ENCODE measurements at regions not wholly inside any gene's neighbourhood (a gene's known extent, or its start where the extent isn't known, plus 50 kb on each side); places are given as distances from the start of the nearest gene placed in this dataset.

DNA sequence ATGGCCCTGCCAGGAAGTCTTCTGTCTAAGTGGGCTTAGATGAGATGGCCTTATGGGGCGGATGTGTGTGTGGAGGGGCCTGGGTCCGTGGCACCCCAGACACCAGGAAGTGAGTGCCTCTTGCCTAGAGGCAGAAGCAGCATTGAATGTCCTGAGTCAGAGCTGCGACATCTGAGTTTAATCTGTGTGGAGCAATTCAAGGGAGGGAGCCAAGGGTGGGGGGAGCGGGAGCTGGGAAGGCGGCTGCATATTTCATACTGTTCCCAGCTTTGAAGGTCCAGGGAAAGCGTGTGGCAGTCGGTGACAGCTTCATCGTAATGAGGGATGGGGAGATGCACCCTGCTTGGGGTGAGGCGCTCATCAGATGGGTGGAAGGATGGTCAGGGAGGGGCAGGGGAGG, 73.5 kb upstream of the THY1 start:
- Histone ChIP-seq H3K36me3 (no peaks in the 10 kb centered on the region), H3K4me1 (no peaks in the 10 kb centered on the region), H3K9me3 (no peaks in the 10 kb centered on the region), H3K27me3 (ENCODE audit: low read depth) (no peaks in the 10 kb centered on the region), H3K4me3 (no peak overlapping the region), H3K27ac (no peak overlapping the region)
- intact Hi-C loops (cut with DNase I): no loop called here
- TF ChIP-seq, protein P1, sequence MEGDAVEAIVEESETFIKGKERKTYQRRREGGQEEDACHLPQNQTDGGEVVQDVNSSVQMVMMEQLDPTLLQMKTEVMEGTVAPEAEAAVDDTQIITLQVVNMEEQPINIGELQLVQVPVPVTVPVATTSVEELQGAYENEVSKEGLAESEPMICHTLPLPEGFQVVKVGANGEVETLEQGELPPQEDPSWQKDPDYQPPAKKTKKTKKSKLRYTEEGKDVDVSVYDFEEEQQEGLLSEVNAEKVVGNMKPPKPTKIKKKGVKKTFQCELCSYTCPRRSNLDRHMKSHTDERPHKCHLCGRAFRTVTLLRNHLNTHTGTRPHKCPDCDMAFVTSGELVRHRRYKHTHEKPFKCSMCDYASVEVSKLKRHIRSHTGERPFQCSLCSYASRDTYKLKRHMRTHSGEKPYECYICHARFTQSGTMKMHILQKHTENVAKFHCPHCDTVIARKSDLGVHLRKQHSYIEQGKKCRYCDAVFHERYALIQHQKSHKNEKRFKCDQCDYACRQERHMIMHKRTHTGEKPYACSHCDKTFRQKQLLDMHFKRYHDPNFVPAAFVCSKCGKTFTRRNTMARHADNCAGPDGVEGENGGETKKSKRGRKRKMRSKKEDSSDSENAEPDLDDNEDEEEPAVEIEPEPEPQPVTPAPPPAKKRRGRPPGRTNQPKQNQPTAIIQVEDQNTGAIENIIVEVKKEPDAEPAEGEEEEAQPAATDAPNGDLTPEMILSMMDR (IDR thresholded peaks at IDR 0.05): no peak
- ATAC-seq (no peak), DNase-seq (no peak)

DNA sequence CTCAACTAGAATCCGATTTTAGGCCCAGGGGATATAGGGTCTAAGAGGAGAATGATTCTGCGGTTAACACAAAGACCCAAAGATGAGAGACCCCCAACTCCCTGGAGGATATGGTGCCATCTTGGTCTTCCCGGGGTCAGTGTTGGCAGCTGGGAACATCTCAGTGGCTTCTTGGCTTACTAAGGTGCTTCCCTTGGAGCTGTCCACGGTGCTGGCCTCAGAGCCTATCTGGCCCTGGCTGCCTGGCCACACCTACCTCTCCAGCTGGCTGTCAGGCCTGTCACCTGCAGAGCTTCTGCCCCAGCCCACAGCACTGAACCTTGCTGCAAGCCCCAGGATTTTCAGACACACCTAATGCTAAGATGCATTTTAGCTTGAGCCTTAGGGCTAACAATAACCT, 70.7 kb upstream of the THY1 start:
- H3K4me3 ChIP-seq: no peak overlapping the region
- H3K36me3 ChIP-seq: no peaks in the 10 kb centered on the region
- H3K27me3 ChIP-seq (ENCODE audit: low read depth): peaks cover 1% of the 10 kb centered on the region
- ATAC-seq: peak; percentile 22 to 36
- no peak overlapping the region for H3K27ac ChIP-seq
- intact Hi-C loops (cut with DNase I): no loop called here
- DNase-seq: no peak
- H3K9me3 ChIP-seq: no peaks in the 10 kb centered on the region
- no peaks in the 10 kb centered on the region for H3K4me1 ChIP-seq
- TF ChIP-seq, protein P1 (IDR thresholded peaks at IDR 0.05): no peak

DNA sequence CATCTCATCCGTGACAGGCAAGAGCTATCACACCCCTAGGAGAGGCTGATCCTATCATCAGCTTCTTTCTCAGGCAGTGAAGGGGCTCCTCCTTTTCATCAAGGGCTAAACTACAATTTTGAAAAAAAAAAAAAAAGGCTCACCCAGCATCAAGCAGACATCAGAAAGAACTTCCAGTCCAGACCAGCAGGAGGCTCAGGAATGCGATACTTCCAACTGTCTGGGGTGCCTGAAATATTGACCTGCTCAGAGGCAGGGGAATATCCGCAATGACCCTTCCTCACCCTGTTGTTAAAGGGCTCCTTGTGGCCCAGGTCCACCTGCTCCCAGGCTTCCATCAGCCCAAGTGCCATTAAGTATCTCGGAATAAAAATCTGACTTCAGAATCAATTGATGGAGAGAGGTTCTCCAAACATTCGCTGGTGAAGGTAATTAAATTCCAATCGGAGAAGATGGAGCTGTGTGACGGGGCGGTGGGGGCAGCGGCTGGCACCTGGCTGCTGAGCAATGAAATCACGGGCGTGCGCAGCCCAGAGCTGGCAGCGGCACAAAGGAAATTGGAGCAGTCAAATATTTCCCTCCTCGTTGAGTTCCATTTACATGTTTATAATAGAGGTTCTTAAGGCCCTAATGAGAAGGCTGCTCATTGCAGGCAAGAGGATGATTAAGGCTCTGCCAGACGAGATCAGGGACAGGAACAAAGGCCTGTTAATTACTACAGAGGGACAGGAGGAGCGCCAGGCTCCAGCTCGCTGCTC, 69.0 kb upstream of the THY1 start:
- H3K36me3 ChIP-seq: no peaks in the 10 kb centered on the region
- H3K9me3 ChIP-seq: no peaks in the 10 kb centered on the region
- ATAC-seq: no peak
- no peak for DNase-seq
- peaks cover 11% of the 10 kb centered on the region for H3K27me3 ChIP-seq (ENCODE audit: low read depth)
- no peaks in the 10 kb centered on the region for H3K4me1 ChIP-seq
- H3K27ac ChIP-seq: no peak overlapping the region
- no peak overlapping the region for H3K4me3 ChIP-seq
- TF ChIP-seq, protein P1 (IDR thresholded peaks at IDR 0.05): no peak
- intact Hi-C loops (cut with DNase I): no loop called here

DNA sequence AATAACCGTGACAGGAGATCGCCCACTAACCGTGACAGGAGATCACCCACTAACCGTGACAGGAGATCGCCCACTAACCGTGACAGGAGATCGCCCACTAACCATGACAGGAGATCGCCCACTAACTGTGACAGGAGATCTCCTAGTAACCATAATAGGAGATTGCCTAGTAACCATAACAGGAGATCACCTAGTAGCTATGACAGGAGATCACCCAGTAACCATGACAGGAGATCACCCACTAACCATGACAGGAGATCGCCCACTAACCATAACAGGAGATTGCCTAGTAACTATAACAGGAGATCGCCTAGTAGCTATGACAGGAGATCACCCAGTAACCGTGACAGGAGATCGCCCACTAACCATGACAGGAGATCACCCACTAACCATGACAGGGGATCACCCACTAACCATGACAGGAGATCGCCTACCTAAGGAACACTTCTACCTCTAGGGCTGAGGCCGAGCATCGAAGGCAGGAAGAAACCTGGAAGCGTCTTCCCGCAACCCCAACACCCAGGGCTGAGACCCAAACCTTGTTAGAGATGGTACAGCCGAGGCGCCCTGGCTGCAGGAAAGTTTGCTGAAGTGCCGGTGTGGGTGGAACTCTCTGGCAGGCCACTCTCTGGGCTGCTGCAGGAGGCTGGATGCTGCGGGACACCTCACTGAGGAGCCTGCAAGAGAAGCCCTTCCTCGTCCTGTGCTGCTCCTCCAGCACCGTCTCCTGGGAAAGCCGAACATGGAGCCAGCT, 67.5 kb upstream of the THY1 start:
- no peak overlapping the region for H3K27ac ChIP-seq
- intact Hi-C loops (cut with DNase I): no loop called here
- H3K27me3 ChIP-seq (ENCODE audit: low read depth): peaks cover 11% of the 10 kb centered on the region
- TF ChIP-seq, protein P1 (IDR thresholded peaks at IDR 0.05): no peak
- H3K4me3 ChIP-seq: no peak overlapping the region
- no peaks in the 10 kb centered on the region for H3K36me3 ChIP-seq
- H3K4me1 ChIP-seq: no peaks in the 10 kb centered on the region
- no peaks in the 10 kb centered on the region for H3K9me3 ChIP-seq
- DNase-seq: no peak
- ATAC-seq: no peak

DNA sequence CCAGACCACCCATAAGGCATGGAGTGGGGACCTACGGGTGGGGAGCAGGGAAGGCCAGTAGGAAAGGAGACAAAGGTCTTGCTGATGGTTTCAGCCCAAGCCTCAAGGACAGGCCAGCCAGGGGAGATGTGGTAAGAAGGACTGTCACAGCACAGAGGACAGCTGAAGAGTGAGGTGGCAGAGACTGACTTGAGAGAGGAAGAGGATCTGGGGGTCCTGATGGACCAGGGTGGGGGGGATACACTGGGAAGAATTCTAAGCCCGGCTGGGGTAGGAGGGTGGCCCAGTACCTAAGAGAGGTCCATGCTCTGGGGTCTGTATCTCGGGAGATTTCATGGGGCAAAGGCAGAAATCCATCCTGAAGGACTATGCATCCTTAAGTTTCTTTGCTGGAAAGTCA, 66.1 kb upstream of the THY1 start:
- intact Hi-C loops (cut with DNase I): no loop called here

More for the DNA sequence above, 66.1 kb upstream of the THY1 start:
- no peaks in the 10 kb centered on the region for H3K4me1 ChIP-seq
- H3K27me3 ChIP-seq (ENCODE audit: low read depth): peaks cover 11% of the 10 kb centered on the region
- DNase-seq (no peak), ATAC-seq (no peak)
- H3K36me3 ChIP-seq: no peaks in the 10 kb centered on the region
- TF ChIP-seq, protein P1 (IDR thresholded peaks at IDR 0.05): no peak
- H3K9me3 ChIP-seq: no peaks in the 10 kb centered on the region
- no peak overlapping the region for H3K27ac ChIP-seq
- no peak overlapping the region for H3K4me3 ChIP-seq

Measured in lower lobe of right lung (tissue), 2 donors.